Central memory CD8-positive, alpha-beta T cell (primary cell): ENCODE measurements at regions not wholly inside any gene's neighbourhood (a gene's known extent, or its start where the extent isn't known, plus 50 kb on each side); places are given as distances from the start of the nearest gene placed in this dataset.

Source experiments
- ATAC-seq: fragments of 150-1000 bp; cut with Tn5 transposase; replicated peaks from 2 replicates; pipeline ENCODE4 v1.10.0; 2022; ENCODE audit warnings: mild to moderate bottlenecking, moderate FRiP score, moderate number of reproducible peaks; ENCODE audit not compliant: poor library complexity, severe bottlenecking; ENCODE audit errors: extremely low read depth
- DNase-seq, 2 donors: peaks; one replicate each; pipeline ENCODE4 v3.0.0; 2021; ENCODE audit warnings: low spot score in 2 of 2
- H3K27ac Mint-ChIP-seq: one replicate; pipeline ENCODE4 v1.8.0; 2022; ENCODE audit warnings: low read depth, mild to moderate bottlenecking, moderate library complexity, mixed read lengths
- H3K27me3 Mint-ChIP-seq: one replicate; pipeline ENCODE4 v1.8.0; 2022; ENCODE audit warnings: mixed read lengths
- H3K36me3 Mint-ChIP-seq: one replicate; pipeline ENCODE4 v1.8.0; 2022; ENCODE audit warnings: mild to moderate bottlenecking, moderate library complexity, mixed read lengths; ENCODE audit not compliant: insufficient read depth
- H3K4me1 Mint-ChIP-seq: one replicate; pipeline ENCODE4 v1.8.0; 2022; ENCODE audit warnings: mixed read lengths
- H3K4me3 Mint-ChIP-seq: one replicate; pipeline ENCODE4 v1.8.0; 2022; ENCODE audit warnings: mild to moderate bottlenecking, moderate library complexity, mixed read lengths
- H3K9me3 Mint-ChIP-seq: one replicate; pipeline ENCODE4 v1.8.0; 2022; ENCODE audit warnings: mixed read lengths

DNA sequence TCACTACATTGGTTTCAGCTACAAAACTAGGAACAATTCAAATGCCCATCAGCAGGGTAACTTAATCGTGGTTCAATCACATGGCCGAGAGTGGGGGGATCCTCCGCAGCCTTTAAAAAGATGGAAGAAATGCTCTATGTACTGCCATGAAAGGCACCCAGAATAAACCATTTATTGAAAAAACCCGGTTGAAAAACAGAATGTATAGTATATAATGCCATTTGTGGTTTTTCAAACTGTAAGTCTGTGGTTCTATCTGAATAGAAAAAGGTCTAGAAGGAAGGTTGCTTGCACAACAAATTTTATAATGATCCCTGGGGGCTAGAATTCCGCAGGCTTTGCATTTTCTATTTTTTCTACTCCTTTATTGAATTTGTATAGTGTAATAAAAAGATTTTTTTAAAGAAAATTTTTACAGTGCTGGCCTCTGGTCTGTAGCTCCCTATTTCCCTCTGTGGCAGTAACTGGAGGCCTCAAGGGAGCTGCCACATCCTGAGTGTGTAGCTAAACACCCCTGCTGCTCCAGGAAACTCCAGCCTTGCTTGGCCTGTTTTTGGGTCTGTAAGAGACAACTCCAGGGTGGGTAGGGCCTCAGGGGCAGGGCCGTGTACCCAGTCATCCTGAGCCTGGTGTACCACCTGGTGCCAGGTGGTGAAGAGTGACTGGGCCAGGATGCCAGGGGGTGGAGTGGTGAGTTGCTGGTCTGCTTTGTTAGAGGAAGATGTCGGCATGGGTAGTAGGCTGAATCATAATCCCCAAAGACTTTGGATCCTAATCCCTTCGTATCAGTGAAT, 51.5 kb upstream of the EPS8L3 start:
- ATAC-seq (no peak), DNase-seq (no peak)
- Mint-ChIP-seq H3K9me3 (peaks cover 5% of the 10 kb centered on the region), H3K27ac (no peak overlapping the region), H3K36me3 (peaks cover 3% of the 10 kb centered on the region), H3K27me3 (no peaks in the 10 kb centered on the region), H3K4me3 (no peak overlapping the region), H3K4me1 (no peaks in the 10 kb centered on the region)

GRCh38 chr1:109814223-109814622, 50.5 kb upstream of the EPS8L3 start:
- no peaks in the 10 kb centered on the region for H3K27me3 Mint-ChIP-seq

More at GRCh38 chr1:109814223-109814622, 50.5 kb upstream of the EPS8L3 start:
- H3K4me3 Mint-ChIP-seq: no peak overlapping the region
- peaks cover 3% of the 10 kb centered on the region for H3K36me3 Mint-ChIP-seq
- ATAC-seq (no peak), DNase-seq (no peak)
- peaks cover 5% of the 10 kb centered on the region for H3K9me3 Mint-ChIP-seq
- no peaks in the 10 kb centered on the region for H3K4me1 Mint-ChIP-seq
- no peak overlapping the region for H3K27ac Mint-ChIP-seq
